Left ventricle myocardium inferior (tissue), 1 donor: ENCODE measurements at regions not wholly inside any gene's neighbourhood (a gene's known extent, or its start where the extent isn't known, plus 50 kb on each side); places are given as distances from the start of the nearest gene placed in this dataset.
"Not testable (repeated sequence)": the region's sequence is repeated elsewhere in the genome, so short reads cannot be mapped to it uniquely, and the experiment has no call there.

ENCODE experiments used
- DNase-seq: peaks from one replicate; pipeline ENCODE4 v3.0.0-alpha.2; 2020
- H3K27ac ChIP-seq: fragments of 200-600 bp; replicated peaks from 2 replicates; pipeline ENCODE4 v1.8.0; 2021
- H3K27me3 ChIP-seq: fragments of 200-600 bp; 2 replicates; pipeline ENCODE4 v1.8.0; 2021; ENCODE audit warnings: low read depth
- H3K36me3 ChIP-seq: fragments of 200-600 bp; 2 replicates; pipeline ENCODE4 v1.8.0; 2021
- H3K4me1 ChIP-seq: fragments of 200-600 bp; 2 replicates; pipeline ENCODE4 v1.8.0; 2021
- H3K4me3 ChIP-seq: fragments of 200-600 bp; 2 replicates; pipeline ENCODE4 v1.8.0; 2021; ENCODE audit warnings: mild to moderate bottlenecking, moderate library complexity
- H3K9me3 ChIP-seq: fragments of 200-600 bp; replicated peaks from 2 replicates; pipeline ENCODE4 v1.8.0; 2021
- CTCF ChIP-seq: fragments of 200-600 bp; IDR thresholded peaks from 2 replicates; pipeline ENCODE4 v1.8.0; 2021; ENCODE audit warnings: antibody characterized with exemption, mild to moderate bottlenecking, borderline replicate concordance
- intact Hi-C: fragments of 100-400 bp; cut with micrococcal nuclease; formaldehyde crosslinking; loops from one replicate; pipeline ENCODE4 v1.11.0; 2022
- donor health status: DM: no; HTN: yes; CAD: no; lungs with severe emphysema.

GRCh38 chr3:115287198-115287597, 140.1 kb upstream of the ZBTB20 start:
- no peak for DNase-seq

GRCh38 chr3:115292131-115292530, 145.0 kb upstream of the ZBTB20 start:
- Histone ChIP-seq H3K4me1 (no peaks in the 10 kb centered on the region), H3K9me3 (no peaks in the 10 kb centered on the region), H3K36me3 (no peaks in the 10 kb centered on the region), H3K27ac (no peak overlapping the region), H3K27me3 (no peaks in the 10 kb centered on the region), H3K4me3 (no peak overlapping the region)
- DNase-seq, result no peak
- TF ChIP-seq CTCF, result no peak
- intact Hi-C loops, result no loop called here

More at GRCh38 chr3:115287198-115287597, 140.1 kb upstream of the ZBTB20 start:
- H3K9me3 ChIP-seq, result no peaks in the 10 kb centered on the region
- no peaks in the 10 kb centered on the region for H3K36me3 ChIP-seq
- TF ChIP-seq CTCF, result no peak
- H3K27ac ChIP-seq, result no peak overlapping the region
- intact Hi-C loops, result no loop called here
- H3K4me3 ChIP-seq, result no peak overlapping the region
- H3K27me3 ChIP-seq, result no peaks in the 10 kb centered on the region
- no peaks in the 10 kb centered on the region for H3K4me1 ChIP-seq

- H3K4me1 ChIP-seq, result no peaks in the 10 kb centered on the region
- no peak for TF ChIP-seq CTCF
- no peaks in the 10 kb centered on the region for H3K36me3 ChIP-seq
- H3K9me3 ChIP-seq, result no peaks in the 10 kb centered on the region
- DNase-seq, result no peak
- intact Hi-C loops, result no loop called here
- H3K27me3 ChIP-seq, result no peaks in the 10 kb centered on the region
- H3K4me3 ChIP-seq, result no peak overlapping the region
- H3K27ac ChIP-seq, result no peak overlapping the region
Observed at GRCh38 chr3:115292677-115293165, 145.6 kb upstream of the ZBTB20 start.

GRCh38 chr3:115293321-115293720, 146.2 kb upstream of the ZBTB20 start:
- TF ChIP-seq CTCF, result no peak
- no peaks in the 10 kb centered on the region for H3K36me3 ChIP-seq
- H3K9me3 ChIP-seq, result no peaks in the 10 kb centered on the region
- no peaks in the 10 kb centered on the region for H3K4me1 ChIP-seq
- DNase-seq, result no peak
- H3K4me3 ChIP-seq, result no peak overlapping the region
- H3K27ac ChIP-seq, result no peak overlapping the region
- intact Hi-C loops, result no loop called here
- no peaks in the 10 kb centered on the region for H3K27me3 ChIP-seq

GRCh38 chr3:115301364-115301860, 154.3 kb upstream of the ZBTB20 start:
- TF ChIP-seq CTCF, result no peak
- intact Hi-C loops, result no loop called here
- no peaks in the 10 kb centered on the region for H3K36me3 ChIP-seq
- no peak for DNase-seq
- H3K9me3 ChIP-seq, result peaks cover 3% of the 10 kb centered on the region
- H3K4me3 ChIP-seq, result no peak overlapping the region
- H3K27me3 ChIP-seq, result no peaks in the 10 kb centered on the region
- H3K4me1 ChIP-seq, result no peaks in the 10 kb centered on the region
- H3K27ac ChIP-seq, result no peak overlapping the region

- H3K9me3 ChIP-seq, H3K27me3 ChIP-seq, H3K4me1 ChIP-seq, H3K4me3 ChIP-seq, intact Hi-C loops, H3K36me3 ChIP-seq, DNase-seq, H3K27ac ChIP-seq: not testable (repeated sequence)
Observed at GRCh38 chr3:115317953-115318352, 170.9 kb upstream of the ZBTB20 start.
